ENCODE measurements at regions not wholly inside any gene's neighbourhood (a gene's known extent, or its start where the extent isn't known, plus 50 kb on each side); places are given as distances from the start of the nearest gene placed in this dataset.

DNA sequence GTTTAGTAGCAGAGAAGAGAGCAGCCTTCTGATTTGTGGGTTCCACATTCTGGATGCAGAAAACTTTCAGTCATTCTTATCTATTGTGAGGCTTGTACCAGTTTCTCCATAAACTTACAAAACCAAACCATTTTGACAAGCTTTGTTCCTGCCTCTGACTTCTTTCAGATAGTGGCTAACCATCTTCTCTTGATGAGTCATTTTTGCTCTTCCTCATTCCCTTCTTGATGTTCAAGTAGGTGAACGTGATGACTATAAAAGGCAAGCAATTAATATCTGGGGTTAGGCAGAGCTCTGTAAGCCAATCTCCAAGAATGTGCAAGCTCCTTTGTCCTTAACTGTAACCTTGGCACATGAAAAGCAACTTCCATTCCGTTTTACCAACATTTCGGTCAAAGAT lies 2083.1 kb upstream of the PIK3C3 start:
- TF ChIP-seq, protein P1, sequence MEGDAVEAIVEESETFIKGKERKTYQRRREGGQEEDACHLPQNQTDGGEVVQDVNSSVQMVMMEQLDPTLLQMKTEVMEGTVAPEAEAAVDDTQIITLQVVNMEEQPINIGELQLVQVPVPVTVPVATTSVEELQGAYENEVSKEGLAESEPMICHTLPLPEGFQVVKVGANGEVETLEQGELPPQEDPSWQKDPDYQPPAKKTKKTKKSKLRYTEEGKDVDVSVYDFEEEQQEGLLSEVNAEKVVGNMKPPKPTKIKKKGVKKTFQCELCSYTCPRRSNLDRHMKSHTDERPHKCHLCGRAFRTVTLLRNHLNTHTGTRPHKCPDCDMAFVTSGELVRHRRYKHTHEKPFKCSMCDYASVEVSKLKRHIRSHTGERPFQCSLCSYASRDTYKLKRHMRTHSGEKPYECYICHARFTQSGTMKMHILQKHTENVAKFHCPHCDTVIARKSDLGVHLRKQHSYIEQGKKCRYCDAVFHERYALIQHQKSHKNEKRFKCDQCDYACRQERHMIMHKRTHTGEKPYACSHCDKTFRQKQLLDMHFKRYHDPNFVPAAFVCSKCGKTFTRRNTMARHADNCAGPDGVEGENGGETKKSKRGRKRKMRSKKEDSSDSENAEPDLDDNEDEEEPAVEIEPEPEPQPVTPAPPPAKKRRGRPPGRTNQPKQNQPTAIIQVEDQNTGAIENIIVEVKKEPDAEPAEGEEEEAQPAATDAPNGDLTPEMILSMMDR (IDR thresholded peaks at IDR 0.05): no peak
- TF ChIP-seq POLR2A (IDR thresholded peaks at IDR 0.05): no peak
